ENCODE measurements at regions not wholly inside any gene's neighbourhood (a gene's known extent, or its start where the extent isn't known, plus 50 kb on each side); places are given as distances from the start of the nearest gene placed in this dataset.
"Not testable (repeated sequence)": the region's sequence is repeated elsewhere in the genome, so short reads cannot be mapped to it uniquely, and the experiment has no call there.

DNA sequence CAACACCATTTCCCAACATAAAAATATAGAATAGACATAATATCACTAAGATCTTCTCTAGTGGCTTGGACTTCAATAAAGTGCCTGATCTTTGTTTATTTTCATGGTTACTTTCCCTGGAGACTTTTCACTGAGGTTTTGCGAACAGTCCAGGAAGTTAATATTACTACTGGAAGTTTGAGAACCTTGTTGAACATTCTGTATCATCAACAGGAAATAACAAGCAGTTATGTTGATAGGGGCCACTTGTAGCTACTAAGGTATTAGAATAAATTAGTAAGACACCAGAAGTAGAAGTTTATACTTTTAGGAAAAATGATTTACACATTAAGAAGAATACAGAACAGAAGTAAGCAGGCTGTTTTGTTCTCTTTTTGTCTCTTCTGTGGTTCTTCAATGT lies 180.2 kb downstream of the TFAP2B start:
- no peak overlapping the region for H3K9ac ChIP-seq
- no peaks in the 10 kb centered on the region for H3K4me1 ChIP-seq
- no peak overlapping the region for H3K4me3 ChIP-seq (ENCODE audit: low read depth, low read length)
- no peaks in the 10 kb centered on the region for H3K79me2 ChIP-seq
- H3K36me3 ChIP-seq (ENCODE audit: control insufficient read depth, insufficient read depth, low read length), result no peaks in the 10 kb centered on the region
- TF ChIP-seq, protein P1, sequence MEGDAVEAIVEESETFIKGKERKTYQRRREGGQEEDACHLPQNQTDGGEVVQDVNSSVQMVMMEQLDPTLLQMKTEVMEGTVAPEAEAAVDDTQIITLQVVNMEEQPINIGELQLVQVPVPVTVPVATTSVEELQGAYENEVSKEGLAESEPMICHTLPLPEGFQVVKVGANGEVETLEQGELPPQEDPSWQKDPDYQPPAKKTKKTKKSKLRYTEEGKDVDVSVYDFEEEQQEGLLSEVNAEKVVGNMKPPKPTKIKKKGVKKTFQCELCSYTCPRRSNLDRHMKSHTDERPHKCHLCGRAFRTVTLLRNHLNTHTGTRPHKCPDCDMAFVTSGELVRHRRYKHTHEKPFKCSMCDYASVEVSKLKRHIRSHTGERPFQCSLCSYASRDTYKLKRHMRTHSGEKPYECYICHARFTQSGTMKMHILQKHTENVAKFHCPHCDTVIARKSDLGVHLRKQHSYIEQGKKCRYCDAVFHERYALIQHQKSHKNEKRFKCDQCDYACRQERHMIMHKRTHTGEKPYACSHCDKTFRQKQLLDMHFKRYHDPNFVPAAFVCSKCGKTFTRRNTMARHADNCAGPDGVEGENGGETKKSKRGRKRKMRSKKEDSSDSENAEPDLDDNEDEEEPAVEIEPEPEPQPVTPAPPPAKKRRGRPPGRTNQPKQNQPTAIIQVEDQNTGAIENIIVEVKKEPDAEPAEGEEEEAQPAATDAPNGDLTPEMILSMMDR (IDR thresholded peaks at IDR 0.05), result no peak
- H3K9me3 ChIP-seq (ENCODE audit: control insufficient read depth, low read length), result no peaks in the 10 kb centered on the region
- no peak overlapping the region for H2AFZ ChIP-seq
- no peaks in the 10 kb centered on the region for H3K27me3 ChIP-seq (ENCODE audit: control insufficient read depth, insufficient read depth, low read length)
- H3K27ac ChIP-seq, result no peak overlapping the region
- H3K4me2 ChIP-seq (ENCODE audit: low read length), result no peak overlapping the region

DNA sequence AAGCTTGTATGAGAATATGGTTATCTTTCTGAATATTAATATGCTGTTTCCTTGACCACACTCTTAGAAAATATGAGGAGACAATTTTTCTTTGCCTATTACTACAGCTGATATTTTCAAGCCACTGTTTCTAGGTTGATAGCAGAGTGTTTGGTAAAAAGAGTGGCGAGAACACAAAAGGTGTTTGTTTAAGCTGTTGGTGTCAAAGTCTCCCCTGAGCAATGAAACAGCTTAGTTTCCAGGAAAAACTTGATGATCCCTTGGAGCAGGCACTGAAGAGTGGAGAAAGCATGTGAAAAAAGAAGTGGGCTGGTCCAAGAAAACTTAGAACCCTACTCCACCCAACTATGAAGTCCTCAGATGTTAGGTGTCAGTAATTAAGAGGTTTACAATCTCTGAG lies 182.7 kb downstream of the TFAP2B start:
- no peak overlapping the region for H2AFZ ChIP-seq
- H3K4me3 ChIP-seq (ENCODE audit: low read depth, low read length), result no peak overlapping the region
- no peak overlapping the region for H3K4me2 ChIP-seq (ENCODE audit: low read length)
- no peaks in the 10 kb centered on the region for H3K9me3 ChIP-seq (ENCODE audit: control insufficient read depth, low read length)
- H3K27ac ChIP-seq, result no peak overlapping the region
- H3K27me3 ChIP-seq (ENCODE audit: control insufficient read depth, insufficient read depth, low read length), result no peaks in the 10 kb centered on the region
- H3K79me2 ChIP-seq, result no peaks in the 10 kb centered on the region
- TF ChIP-seq, protein P1 (IDR thresholded peaks at IDR 0.05), result no peak
- H3K9ac ChIP-seq, result no peak overlapping the region
- H3K4me1 ChIP-seq, result no peaks in the 10 kb centered on the region
- H3K36me3 ChIP-seq (ENCODE audit: control insufficient read depth, insufficient read depth, low read length), result no peaks in the 10 kb centered on the region

DNA sequence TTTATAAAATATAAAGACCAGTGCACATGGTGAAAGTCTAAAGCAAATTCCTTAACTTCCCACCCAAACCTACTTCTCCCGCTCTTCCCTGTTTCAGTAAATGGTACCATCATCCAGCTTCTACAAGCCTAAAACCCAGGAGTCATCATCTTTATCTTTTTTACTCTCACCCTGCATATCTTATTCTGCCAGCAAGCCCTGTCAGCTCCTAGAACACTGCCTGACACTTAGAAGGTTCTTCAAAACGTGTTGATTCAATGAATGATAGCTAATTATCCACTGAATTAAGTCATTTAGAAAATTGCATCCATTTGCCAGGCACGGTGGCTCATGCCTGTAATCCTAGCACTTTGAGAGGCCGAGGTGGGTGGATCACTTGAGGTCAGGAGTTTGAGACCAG lies 185.7 kb downstream of the TFAP2B start:
- Histone ChIP-seq H3K79me2 (no peaks in the 10 kb centered on the region), H3K4me1 (no peaks in the 10 kb centered on the region), H3K9ac (no peak overlapping the region), H2AFZ (no peak overlapping the region), H3K9me3 (ENCODE audit: control insufficient read depth, low read length) (no peaks in the 10 kb centered on the region), H3K36me3 (ENCODE audit: control insufficient read depth, insufficient read depth, low read length) (no peaks in the 10 kb centered on the region), H3K27me3 (ENCODE audit: control insufficient read depth, insufficient read depth, low read length) (no peaks in the 10 kb centered on the region), H3K4me3 (ENCODE audit: low read depth, low read length) (no peak overlapping the region), H3K4me2 (ENCODE audit: low read length) (no peak overlapping the region), H3K27ac (no peak overlapping the region)
- TF ChIP-seq, protein P1 (IDR thresholded peaks at IDR 0.05), result no peak

DNA sequence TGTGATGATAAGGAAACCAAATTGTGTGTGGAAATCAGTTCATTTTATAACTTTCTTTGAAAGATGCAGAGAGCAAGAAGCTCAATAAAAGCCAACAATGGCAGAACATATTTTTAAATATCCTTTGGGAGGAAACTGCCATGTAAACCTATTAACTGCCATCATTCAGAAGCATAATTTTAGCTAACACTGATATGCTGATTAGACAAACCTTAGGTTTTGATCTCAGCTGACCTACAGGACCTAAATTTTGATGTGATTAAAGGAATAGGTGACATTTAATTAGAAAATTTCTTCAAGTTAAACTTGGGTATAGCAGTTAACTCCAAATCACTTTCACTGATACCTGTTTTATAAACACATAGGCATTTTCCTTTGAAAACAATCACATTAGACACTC lies 187.1 kb downstream of the TFAP2B start:
- H3K9ac ChIP-seq, result no peak overlapping the region
- no peaks in the 10 kb centered on the region for H3K4me1 ChIP-seq
- no peak overlapping the region for H3K27ac ChIP-seq
- H3K79me2 ChIP-seq, result no peaks in the 10 kb centered on the region
- H3K27me3 ChIP-seq (ENCODE audit: control insufficient read depth, insufficient read depth, low read length), result no peaks in the 10 kb centered on the region
- no peak overlapping the region for H3K4me2 ChIP-seq (ENCODE audit: low read length)
- TF ChIP-seq, protein P1 (IDR thresholded peaks at IDR 0.05), result no peak
- no peak overlapping the region for H2AFZ ChIP-seq
- no peaks in the 10 kb centered on the region for H3K36me3 ChIP-seq (ENCODE audit: control insufficient read depth, insufficient read depth, low read length)
- H3K9me3 ChIP-seq (ENCODE audit: control insufficient read depth, low read length), result no peaks in the 10 kb centered on the region
- no peak overlapping the region for H3K4me3 ChIP-seq (ENCODE audit: low read depth, low read length)

DNA sequence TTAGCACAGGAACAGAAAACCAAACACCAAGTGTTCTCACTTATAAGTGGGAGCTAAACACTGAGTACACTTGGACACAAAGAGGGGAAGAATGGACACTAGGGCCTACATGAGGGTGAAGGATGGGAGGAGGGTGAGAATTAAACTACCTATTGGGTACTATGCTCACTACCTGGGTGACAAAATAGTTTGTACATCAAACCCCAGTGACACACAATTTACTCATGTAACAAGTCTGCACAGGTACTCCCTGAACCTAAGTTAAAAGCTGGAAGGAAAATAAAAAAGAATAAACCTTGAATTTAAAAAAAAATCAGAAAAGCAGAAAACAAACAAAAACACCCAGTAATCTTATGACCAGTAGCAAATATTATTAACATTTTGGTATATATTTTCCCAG lies 188.6 kb downstream of the TFAP2B start:
- Histone ChIP-seq H2AFZ (no peak overlapping the region), H3K36me3 (ENCODE audit: control insufficient read depth, insufficient read depth, low read length) (no peaks in the 10 kb centered on the region), H3K9ac (no peak overlapping the region), H3K4me3 (ENCODE audit: low read depth, low read length) (no peak overlapping the region), H3K27me3 (ENCODE audit: control insufficient read depth, insufficient read depth, low read length) (no peaks in the 10 kb centered on the region), H3K4me2 (ENCODE audit: low read length) (no peak overlapping the region), H3K4me1 (no peaks in the 10 kb centered on the region), H3K9me3 (ENCODE audit: control insufficient read depth, low read length) (no peaks in the 10 kb centered on the region), H3K27ac (no peak overlapping the region), H3K79me2 (no peaks in the 10 kb centered on the region)
- TF ChIP-seq, protein P1 (IDR thresholded peaks at IDR 0.05), result no peak

DNA sequence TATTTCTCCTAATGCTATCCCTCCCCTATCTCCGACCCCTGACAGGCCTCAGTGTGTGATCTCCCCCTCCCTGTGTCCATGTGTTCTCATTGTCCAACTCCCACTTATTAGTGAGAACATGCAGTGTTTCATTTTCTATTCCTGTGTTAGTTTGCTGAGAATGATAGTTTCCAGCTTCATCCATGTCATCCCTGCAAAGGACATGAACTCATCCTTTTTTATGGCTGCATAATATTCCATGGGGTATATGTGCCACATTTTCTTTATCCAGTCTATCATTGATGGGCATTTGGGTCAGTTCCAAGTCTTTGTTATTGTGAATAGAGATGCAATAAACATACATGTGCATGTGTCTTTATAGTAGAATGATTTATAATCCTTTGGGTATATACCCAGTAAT lies 190.0 kb downstream of the TFAP2B start:
- H3K9ac ChIP-seq; H3K27ac ChIP-seq; H3K79me2 ChIP-seq; H3K4me2 ChIP-seq (ENCODE audit: low read length); H3K36me3 ChIP-seq (ENCODE audit: control insufficient read depth, insufficient read depth, low read length); H3K4me1 ChIP-seq; H3K4me3 ChIP-seq (ENCODE audit: low read depth, low read length); H3K27me3 ChIP-seq (ENCODE audit: control insufficient read depth, insufficient read depth, low read length); H3K9me3 ChIP-seq (ENCODE audit: control insufficient read depth, low read length); H2AFZ ChIP-seq: not testable (repeated sequence)

All from parathyroid adenoma (tissue), 2 donors.